HG03575 (cell line): ENCODE measurements at regions not wholly inside any gene's neighbourhood (a gene's known extent, or its start where the extent isn't known, plus 50 kb on each side); places are given as distances from the start of the nearest gene placed in this dataset.

ENCODE experiments used
- ATAC-seq: cut with Tn5 transposase; IDR thresholded peaks from one replicate; pipeline ENCODE4 v1.9.1; 2021; ENCODE audit not compliant: unreplicated experiment, insufficient number of reproducible peaks, low FRiP score; ENCODE audit errors: extremely low read depth

GRCh38 chr2:220246386-220246785 lies 619.0 kb downstream of the SLC4A3 start:
- no peak for ATAC-seq

DNA sequence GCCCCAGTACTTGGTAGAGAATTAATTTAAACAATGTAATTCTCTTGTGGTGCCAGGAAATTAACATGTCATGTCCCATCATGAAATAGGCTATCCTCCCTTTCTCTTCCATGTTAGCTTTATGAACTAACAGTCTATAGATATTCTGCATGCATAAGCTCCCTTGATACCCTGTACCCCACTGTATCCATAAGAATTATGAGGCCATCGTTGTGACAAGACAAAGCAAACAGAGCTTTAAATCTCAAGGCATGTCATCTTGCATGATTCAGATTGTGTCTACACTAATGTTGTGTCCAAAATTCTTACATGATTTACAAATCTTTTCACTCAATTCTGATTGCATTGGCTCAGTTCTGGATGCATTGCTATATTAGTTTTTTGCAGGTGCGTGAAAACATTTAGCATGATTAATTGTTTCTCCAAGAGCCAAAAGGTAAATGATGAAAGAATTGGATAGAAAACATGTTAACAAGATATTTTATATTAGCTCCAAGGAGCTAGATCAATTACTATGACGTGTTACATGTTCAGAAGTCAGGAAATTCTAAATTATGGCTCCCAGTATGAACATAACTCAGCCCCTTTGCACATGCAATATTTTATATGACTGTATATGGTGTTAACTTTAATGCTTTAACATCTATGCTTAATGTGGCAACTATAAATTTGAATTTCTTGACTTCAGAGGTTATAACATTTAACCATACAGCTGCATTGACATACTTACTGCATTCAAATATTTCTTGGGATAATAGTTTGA lies 620.3 kb downstream of the SLC4A3 start:
- ATAC-seq: no peak

DNA sequence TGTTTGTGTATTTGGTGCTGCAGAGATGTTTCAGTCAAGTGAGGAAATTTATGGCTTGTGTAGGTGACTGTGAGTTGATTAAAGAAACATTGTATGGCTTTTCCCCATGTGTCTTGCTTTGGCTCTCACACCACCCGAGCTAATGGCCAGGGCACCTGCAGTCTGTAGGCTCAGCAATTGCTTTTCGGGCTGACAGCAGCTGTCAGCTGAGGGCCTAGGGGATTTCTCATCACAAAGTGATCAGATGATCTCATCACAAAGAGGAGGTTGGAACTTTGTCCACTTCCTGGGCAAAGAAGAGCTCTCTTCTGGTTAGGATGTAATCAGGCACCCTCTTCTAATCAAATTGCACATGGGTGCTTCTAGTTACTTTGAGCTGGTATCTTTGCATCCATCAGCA lies 632.2 kb downstream of the SLC4A3 start:
- no peak for ATAC-seq

DNA sequence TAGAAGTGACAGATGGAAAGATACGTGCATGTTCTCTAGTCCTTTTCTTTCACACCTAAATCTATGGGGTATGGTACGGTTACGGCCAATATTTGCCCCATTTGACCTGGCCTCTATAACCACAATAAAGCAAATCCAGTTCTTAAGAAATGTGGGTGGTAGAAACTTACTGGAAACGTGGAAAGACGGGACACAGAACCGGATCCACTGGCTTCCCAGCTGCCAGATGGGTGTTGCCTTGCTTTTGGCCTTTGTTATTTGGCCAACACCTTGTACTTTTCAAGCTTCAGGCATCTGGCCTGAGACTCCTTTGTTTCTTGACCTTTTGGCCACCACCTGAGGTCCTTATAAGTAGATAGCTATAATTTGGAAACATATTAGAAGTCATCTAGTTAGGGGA lies 635.9 kb downstream of the SLC4A3 start:
- ATAC-seq: no peak

- no peak for ATAC-seq
Observed at GRCh38 chr2:220269367-220269766, 641.9 kb downstream of the SLC4A3 start.

GRCh38 chr2:220270481-220271070 lies 643.1 kb downstream of the SLC4A3 start:
- ATAC-seq: no peak

DNA sequence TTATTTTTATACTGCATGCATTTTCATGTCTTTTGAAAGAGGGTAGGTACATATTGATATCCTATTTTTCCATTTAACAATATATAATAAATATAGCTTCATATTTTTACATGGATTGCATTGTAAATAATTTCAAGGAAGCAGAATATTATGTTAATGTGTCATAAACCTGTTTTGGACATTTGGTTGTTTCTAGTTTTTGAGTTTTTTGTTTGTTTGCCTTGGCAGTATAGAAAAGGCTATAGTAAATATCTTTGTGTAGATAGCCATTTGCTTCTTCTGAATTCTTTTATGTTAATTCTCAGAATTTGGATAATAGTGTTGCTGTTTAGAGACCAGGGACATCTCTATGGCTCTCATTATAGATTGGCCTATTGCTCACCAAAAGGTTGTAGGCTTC lies 645.2 kb downstream of the SLC4A3 start:
- no peak for ATAC-seq

GRCh38 chr2:220273082-220273481 lies 645.7 kb downstream of the SLC4A3 start:
- no peak for ATAC-seq

DNA sequence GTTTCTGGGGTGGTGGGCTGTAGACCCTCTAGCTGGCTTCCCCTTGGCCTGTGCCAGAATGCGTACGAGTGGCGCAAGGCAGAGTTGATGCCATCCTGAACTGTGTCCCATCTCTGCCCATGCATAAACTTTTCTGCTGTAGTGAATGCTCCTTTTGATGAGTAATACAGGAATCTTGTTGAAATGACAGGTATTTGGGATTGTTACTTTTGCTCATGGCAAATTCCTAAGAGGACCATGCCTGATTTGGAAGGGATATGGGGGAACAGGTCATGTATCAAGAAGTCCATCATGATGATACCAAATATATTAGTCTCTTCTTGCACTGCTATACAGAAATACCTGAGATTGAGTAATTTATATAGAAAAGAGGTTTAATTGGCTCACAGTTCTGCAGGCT lies 648.0 kb downstream of the SLC4A3 start:
- ATAC-seq: no peak

GRCh38 chr2:220276741-220277444 lies 649.5 kb downstream of the SLC4A3 start:
- ATAC-seq: no peak

DNA sequence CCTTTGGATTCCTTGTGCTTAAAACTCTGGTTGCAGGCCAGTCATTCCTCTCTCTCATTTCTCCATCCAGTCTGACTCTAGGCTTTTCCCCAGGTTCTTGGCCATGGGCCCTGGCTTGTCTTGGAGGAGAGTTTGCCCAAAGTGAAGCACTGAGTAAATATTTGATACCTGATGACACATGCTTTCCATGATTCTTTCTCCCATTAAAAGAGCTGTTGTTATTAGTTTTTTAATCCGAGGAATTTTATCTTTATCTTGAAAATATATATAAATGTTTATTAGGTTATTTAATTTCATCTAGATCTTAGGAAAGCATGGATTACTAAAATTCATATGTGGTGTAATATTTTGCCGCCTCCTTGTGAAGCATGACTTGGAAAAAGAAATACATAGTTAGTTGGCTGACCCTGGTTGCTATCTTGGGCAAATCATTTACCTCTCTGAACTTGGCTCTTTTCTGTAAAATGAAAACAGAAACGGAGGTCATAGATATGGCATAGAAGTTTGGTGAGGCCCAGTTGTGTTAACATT lies 650.1 kb downstream of the SLC4A3 start:
- no peak for ATAC-seq

GRCh38 chr2:220278022-220278421 lies 650.6 kb downstream of the SLC4A3 start:
- no peak for ATAC-seq

DNA sequence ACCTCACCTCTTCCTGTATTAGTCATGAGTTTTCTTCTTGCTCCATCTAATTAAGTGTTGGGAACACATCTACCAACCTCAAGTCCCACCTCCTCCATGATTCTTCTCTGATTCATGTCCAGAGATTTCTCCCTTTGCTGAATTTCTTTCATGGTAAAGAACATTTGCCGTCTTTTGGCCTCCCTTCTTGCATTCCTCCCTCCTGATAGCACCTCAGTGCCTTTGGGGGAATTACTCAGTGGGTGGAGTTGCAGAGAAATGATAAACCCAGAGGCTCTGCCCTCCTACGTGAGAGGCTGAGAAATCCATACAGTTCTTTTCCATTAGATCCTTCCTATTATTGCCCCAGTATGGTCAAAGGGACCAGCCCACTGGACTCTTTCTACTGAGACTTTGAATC lies 651.9 kb downstream of the SLC4A3 start:
- ATAC-seq: no peak

GRCh38 chr2:220279840-220280239 lies 652.4 kb downstream of the SLC4A3 start:
- ATAC-seq: no peak

DNA sequence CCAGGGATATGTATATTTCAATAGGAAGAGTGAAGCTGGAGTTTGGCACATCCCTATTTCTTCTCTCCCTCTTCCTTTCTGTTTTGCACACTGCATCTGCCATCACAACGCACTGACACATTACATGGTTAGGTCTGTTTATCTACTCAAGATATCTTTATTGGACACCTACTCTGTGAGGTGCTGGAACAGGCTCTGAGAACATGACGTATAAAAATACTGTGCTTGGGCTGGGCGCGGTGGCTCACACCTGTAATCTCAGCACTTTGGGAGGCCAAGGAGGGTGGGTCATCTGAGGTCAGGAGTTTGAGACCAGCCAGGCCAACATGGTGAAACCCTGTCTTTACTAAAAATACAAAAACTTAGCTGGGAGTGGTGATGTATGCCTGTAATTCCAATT lies 653.3 kb downstream of the SLC4A3 start:
- no peak for ATAC-seq

GRCh38 chr2:220281771-220282170 lies 654.3 kb downstream of the SLC4A3 start:
- no peak for ATAC-seq

DNA sequence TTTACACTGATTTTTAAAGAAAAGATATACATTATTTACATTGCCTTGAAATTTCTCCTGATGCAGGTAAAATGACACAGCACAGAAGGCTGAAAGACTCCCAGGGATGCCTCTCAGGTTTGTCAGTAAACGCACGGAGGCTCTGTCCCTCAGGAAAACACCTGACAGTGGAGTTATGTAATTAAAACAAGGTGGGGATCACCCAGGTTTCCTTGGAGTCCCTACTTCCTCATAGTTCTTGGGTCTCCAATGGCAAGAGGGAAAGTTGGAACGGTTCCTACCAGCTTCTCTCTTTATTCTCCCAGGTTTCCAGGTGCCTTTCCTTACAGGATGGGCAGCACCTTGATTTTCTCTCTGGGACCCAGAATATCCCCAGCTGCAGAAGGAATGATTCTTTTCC lies 654.8 kb downstream of the SLC4A3 start:
- no peak for ATAC-seq

GRCh38 chr2:220293966-220294365 lies 666.5 kb downstream of the SLC4A3 start:
- ATAC-seq: no peak

DNA sequence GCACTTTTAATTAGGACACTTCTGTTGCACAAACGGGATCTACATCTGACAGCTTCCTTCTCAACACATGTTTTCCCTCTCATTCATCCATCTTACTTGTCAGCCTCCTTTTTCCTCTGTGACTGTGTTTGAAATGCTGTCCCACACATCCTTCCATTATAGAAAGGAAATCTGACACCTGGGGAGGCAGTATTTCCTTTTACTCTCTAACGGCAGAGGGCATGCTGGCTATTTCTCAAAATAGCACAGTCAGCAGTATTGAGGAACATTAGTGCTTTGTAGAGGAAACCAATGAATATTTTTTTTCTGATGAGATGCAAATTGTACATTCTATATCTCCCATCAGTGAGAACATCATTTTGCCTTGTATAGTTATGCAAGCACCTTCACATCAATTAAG lies 668.7 kb downstream of the SLC4A3 start:
- no peak for ATAC-seq

GRCh38 chr2:220297093-220297492 lies 669.7 kb downstream of the SLC4A3 start:
- no peak for ATAC-seq
